GM12878 (cell line): ENCODE measurements at regions not wholly inside any gene's neighbourhood (a gene's known extent, or its start where the extent isn't known, plus 50 kb on each side); places are given as distances from the start of the nearest gene placed in this dataset.

Experiments
- ATAC-seq: fragments of 200-7000 bp; cut with Tn5 transposase; 3 replicates; pipeline ENCODE4 v1.9.1; 2020; ENCODE audit warnings: mild to moderate bottlenecking, moderate library complexity
- BruUV-seq: library from RNA; stranded (reverse); fragments of 400-500 nt; replicated peaks from 2 replicates; lab custom pipeline; 2021; lab: Mats Ljungman, UMichigan
- CTCF ChIA-PET: fragments of 300-600 bp; sonication (Branson Sonifier 250); formaldehyde crosslinking; extraction: SDS; loops from one replicate; lab custom pipeline; 2021; ENCODE audit warnings: inconsistent platforms; lab: Yijun Ruan, JAX
- POLR2A ChIA-PET: fragments of 350-600 bp; formaldehyde crosslinking; extraction: SDS; loops from one replicate; lab custom pipeline; 2021; ENCODE audit warnings: inconsistent platforms; lab: Charles Lee
- RAD21 ChIA-PET: fragments of 300-600 bp; sonication (Branson Sonifier 250); formaldehyde crosslinking; loops from one replicate; lab custom pipeline; 2023; ENCODE audit warnings: antibody characterized with exemption; ENCODE audit not compliant: unreplicated experiment; lab: Charles Lee
- SMC1A ChIA-PET: fragments of 300-600 bp; sonication (Branson Sonifier 250); formaldehyde crosslinking; loops from one replicate; lab custom pipeline; 2023; ENCODE audit not compliant: unreplicated experiment, uncharacterized antibody; lab: Charles Lee
- DNase-seq: peaks from one replicate; pipeline ENCODE4 v3.0.0-alpha.2; 2011; ENCODE audit warnings: low read depth, low spot score
- FAIRE-seq: peaks from 3 replicates; lab custom pipeline; 2011; peaks lifted over from hg19 to GRCh38; lab: Jason Lieb, UNC
- H2AFZ ChIP-seq: 2 replicates; pipeline ENCODE4 v1.6.0; 2011; ENCODE audit warnings: low read depth, low read length, control low read depth; ENCODE audit not compliant: control insufficient read depth
- H3K27ac ChIP-seq: 2 replicates; pipeline ENCODE4 v1.5.1; 2011; ENCODE audit warnings: control low read depth; ENCODE audit not compliant: control insufficient read depth, insufficient read depth
- H3K27me3 ChIP-seq, 2 experiments: replicated peaks in 1 of 2; 2 replicates each; pipeline versions ENCODE4 v1.6.0 to v1.6.1; 2011; ENCODE audit warnings: low read length in 1 of 2; ENCODE audit not compliant: control insufficient read depth in 2 of 2, insufficient read depth in 2 of 2
- H3K36me3 ChIP-seq, 2 experiments: 2 replicates each; pipeline ENCODE4 v1.5.1; 2011; ENCODE audit warnings: low read length in 1 of 2; ENCODE audit not compliant: control insufficient read depth in 2 of 2, insufficient read depth in 2 of 2
- H3K4me1 ChIP-seq: 2 replicates; pipeline ENCODE4 v1.6.1; 2011; ENCODE audit warnings: mild to moderate bottlenecking, low read length, moderate library complexity, mixed read lengths; ENCODE audit not compliant: control insufficient read depth, insufficient read depth
- H3K4me2 ChIP-seq: 2 replicates; pipeline ENCODE4 v1.6.0; 2011; ENCODE audit warnings: control low read depth; ENCODE audit not compliant: control insufficient read depth, insufficient read depth
- H3K4me3 ChIP-seq: fragments of 200-600 bp; sonication (generic); 2 replicates; pipeline ENCODE4 v1.5.1; 2016
- H3K79me2 ChIP-seq: 2 replicates; pipeline ENCODE4 v1.6.0; 2011; ENCODE audit warnings: low read length; ENCODE audit not compliant: control insufficient read depth, insufficient read depth
- H3K9ac ChIP-seq: 2 replicates; pipeline ENCODE4 v1.8.0; 2011; ENCODE audit warnings: low read length, control low read depth, mixed read lengths; ENCODE audit not compliant: control insufficient read depth, insufficient read depth
- H3K9me3 ChIP-seq: replicated peaks from 3 replicates; pipeline ENCODE4 v1.5.1; 2011; ENCODE audit warnings: mild to moderate bottlenecking, low read length; ENCODE audit not compliant: control insufficient read depth, insufficient read depth
- H4K20me1 ChIP-seq: 2 replicates; pipeline ENCODE4 v1.6.0; 2011; ENCODE audit not compliant: control insufficient read depth, insufficient read depth
- BACH1 ChIP-seq: fragments of 450-650 bp; IDR thresholded peaks from 2 replicates; pipeline ENCODE4 v1.6.1; 2017; ENCODE audit warnings: mild to moderate bottlenecking, borderline replicate concordance
- IRF4 ChIP-seq: IDR thresholded peaks from 2 replicates; pipeline ENCODE4 v1.6.1; 2011; ENCODE audit warnings: low read depth, low read length
- MTA3 ChIP-seq: IDR thresholded peaks from 2 replicates; pipeline ENCODE4 v1.6.1; 2012; ENCODE audit warnings: low read length, inconsistent platforms, borderline replicate concordance
- NR2F1 ChIP-seq: fragments of 450-650 bp; conservative IDR thresholded peaks from 2 replicates; pipeline ENCODE4 v1.6.1; 2017; ENCODE audit warnings: mild to moderate bottlenecking
- WGBS: methylation state at CpG from one replicate; pipeline ENCODE4 v1.1.6; 2016; ENCODE audit warnings: low lambda C conversion rate; ENCODE audit not compliant: insufficient replicate concordance, insufficient coverage; ENCODE audit errors: missing lambda C conversion rate; 5-methylcytosine and 5-hydroxymethylcytosine counted together
- in situ Hi-C: fragments of 300-500 bp; cut with MboI; formaldehyde crosslinking; loops from 9 replicates; pipeline ENCODE4 v1.14.3; 2018; ENCODE audit warnings: mixed read lengths
- intact Hi-C: fragments of 100-400 bp; cut with micrococcal nuclease; formaldehyde crosslinking; loops from one replicate; pipeline ENCODE4 v1.14.2; 2022; ENCODE audit not compliant: unreplicated experiment
- TF ChIP-seq, protein P1 (sequence below): fragments of 450-650 bp; IDR thresholded peaks from 2 replicates; pipeline ENCODE4 v1.6.1; 2017; ENCODE audit warnings: mild to moderate bottlenecking, moderate library complexity
- TF ChIP-seq, protein P2 (sequence below): fragments of 450-650 bp; IDR thresholded peaks from 2 replicates; pipeline ENCODE4 v1.6.1; 2016; ENCODE audit warnings: mild to moderate bottlenecking

DNA sequence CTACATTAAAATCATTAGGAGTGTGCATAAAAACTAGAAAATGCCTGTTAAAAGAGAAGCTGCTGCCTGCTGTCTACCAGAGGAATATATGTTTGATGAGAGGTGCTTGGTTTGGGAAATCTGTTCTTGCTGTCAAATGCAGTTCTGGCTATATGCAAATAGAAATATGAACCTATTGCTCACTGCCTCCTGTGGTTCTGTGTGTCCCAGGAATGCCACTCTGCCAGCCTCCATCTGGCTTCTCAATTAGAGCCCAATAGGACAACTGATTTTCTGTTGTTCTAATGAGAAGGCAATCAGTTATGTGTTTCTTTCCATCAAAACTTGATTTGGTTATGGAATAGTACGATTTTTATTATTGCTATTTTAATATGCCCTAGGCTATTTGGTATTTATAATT is 759.7 kb downstream of the HDGFL1 start (continued):
- TF ChIP-seq, protein P1, sequence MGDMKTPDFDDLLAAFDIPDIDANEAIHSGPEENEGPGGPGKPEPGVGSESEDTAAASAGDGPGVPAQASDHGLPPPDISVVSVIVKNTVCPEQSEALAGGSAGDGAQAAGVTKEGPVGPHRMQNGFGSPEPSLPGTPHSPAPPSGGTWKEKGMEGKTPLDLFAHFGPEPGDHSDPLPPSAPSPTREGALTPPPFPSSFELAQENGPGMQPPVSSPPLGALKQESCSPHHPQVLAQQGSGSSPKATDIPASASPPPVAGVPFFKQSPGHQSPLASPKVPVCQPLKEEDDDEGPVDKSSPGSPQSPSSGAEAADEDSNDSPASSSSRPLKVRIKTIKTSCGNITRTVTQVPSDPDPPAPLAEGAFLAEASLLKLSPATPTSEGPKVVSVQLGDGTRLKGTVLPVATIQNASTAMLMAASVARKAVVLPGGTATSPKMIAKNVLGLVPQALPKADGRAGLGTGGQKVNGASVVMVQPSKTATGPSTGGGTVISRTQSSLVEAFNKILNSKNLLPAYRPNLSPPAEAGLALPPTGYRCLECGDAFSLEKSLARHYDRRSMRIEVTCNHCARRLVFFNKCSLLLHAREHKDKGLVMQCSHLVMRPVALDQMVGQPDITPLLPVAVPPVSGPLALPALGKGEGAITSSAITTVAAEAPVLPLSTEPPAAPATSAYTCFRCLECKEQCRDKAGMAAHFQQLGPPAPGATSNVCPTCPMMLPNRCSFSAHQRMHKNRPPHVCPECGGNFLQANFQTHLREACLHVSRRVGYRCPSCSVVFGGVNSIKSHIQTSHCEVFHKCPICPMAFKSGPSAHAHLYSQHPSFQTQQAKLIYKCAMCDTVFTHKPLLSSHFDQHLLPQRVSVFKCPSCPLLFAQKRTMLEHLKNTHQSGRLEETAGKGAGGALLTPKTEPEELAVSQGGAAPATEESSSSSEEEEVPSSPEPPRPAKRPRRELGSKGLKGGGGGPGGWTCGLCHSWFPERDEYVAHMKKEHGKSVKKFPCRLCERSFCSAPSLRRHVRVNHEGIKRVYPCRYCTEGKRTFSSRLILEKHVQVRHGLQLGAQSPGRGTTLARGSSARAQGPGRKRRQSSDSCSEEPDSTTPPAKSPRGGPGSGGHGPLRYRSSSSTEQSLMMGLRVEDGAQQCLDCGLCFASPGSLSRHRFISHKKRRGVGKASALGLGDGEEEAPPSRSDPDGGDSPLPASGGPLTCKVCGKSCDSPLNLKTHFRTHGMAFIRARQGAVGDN = no peak
- TF ChIP-seq MTA3 = no peak
- TF ChIP-seq, protein P2, sequence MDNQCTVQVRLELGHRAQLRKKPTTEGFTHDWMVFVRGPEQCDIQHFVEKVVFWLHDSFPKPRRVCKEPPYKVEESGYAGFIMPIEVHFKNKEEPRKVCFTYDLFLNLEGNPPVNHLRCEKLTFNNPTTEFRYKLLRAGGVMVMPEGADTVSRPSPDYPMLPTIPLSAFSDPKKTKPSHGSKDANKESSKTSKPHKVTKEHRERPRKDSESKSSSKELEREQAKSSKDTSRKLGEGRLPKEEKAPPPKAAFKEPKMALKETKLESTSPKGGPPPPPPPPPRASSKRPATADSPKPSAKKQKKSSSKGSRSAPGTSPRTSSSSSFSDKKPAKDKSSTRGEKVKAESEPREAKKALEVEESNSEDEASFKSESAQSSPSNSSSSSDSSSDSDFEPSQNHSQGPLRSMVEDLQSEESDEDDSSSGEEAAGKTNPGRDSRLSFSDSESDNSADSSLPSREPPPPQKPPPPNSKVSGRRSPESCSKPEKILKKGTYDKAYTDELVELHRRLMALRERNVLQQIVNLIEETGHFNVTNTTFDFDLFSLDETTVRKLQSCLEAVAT = no peak
- TF ChIP-seq IRF4 = no peak

DNA sequence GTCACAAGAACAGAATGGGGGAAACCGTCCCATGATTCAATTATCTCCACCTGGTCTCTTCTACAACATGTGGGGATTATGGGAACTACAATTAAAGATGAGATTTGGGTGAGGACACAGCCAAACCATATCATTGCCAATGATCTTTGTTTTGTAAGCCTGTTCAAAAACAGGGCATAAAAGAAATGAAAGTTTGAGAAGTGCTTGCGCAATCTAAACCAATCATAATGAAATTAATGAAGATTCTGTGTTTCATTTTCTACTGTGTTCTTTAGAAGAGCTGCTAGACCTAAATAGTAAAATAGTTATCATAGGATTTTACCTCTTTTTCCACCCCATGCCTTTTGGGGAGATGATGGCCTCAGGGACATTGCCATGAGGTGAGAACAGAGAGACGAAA is 761.3 kb downstream of the HDGFL1 start:
- Histone ChIP-seq H4K20me1 (no peaks in the 10 kb centered on the region), H3K79me2 (no peaks in the 10 kb centered on the region), H3K27ac (no peak overlapping the region), H3K4me1 (no peaks in the 10 kb centered on the region), H3K9me3 (no peaks in the 10 kb centered on the region), H3K27me3 (no peaks in the 10 kb centered on the region), H3K9ac (no peak overlapping the region), H3K4me3 (no peak overlapping the region), H3K36me3 (no peaks in the 10 kb centered on the region), H3K4me2 (no peak overlapping the region), H2AFZ (no peak overlapping the region)
- DNase-seq (no peak), ATAC-seq (no peak), FAIRE-seq (no peak)
- ChIA-PET CTCF (no interaction called here), RAD21 (no interaction called here), POLR2A (no interaction called here), SMC1A (no interaction called here)
- in situ Hi-C loops = no loop called here
- intact Hi-C loops = no loop called here
- TF ChIP-seq BACH1 (no peak), NR2F1 (no peak)
- BruUV-seq = no TSS peak
- WGBS = 34% methylated on average over 3 of the region's 3 CpGs
